Testis (tissue), 2 donors: ENCODE measurements at regions not wholly inside any gene's neighbourhood (a gene's known extent, or its start where the extent isn't known, plus 50 kb on each side); places are given as distances from the start of the nearest gene placed in this dataset.

Source experiments
- POLR2A ChIP-seq: fragments of 450-650 bp; IDR thresholded peaks from one replicate; pipeline ENCODE4 v1.6.1; 2017; ENCODE audit warnings: antibody characterized with exemption, mild to moderate bottlenecking, moderate library complexity
- TF ChIP-seq, protein P1 (sequence below), 3 experiments: fragments of 450-650 bp in 2 of 3; fragments of 200-600 bp in 1 of 3; sonication (generic) in 1 of 3; IDR thresholded peaks; one replicate each; pipeline ENCODE4 v1.5.1; 2016 to 2019; ENCODE audit warnings: antibody characterized with exemption in 3 of 3, mild to moderate bottlenecking in 2 of 3, moderate library complexity in 1 of 3

DNA sequence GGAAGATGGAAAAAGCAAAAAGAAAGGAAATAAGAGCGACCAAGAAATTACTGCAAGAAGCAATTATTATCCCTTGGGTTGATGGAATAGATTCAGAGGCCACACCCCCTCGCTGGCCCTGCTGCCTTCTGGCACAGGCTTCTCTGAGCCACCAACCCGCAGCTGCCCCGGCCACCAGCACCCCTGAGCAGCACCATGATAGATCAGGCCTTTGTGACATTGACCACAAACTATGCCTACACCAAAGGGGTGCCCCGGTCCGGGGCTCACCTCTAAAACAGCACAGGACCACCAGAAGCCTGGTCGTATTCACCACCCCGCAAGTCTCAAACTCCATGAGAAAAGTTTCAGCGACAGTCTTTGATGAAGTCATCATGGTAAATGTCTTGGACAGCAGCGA, 1059.3 kb downstream of the SLITRK1 start:
- TF ChIP-seq, protein P1, sequence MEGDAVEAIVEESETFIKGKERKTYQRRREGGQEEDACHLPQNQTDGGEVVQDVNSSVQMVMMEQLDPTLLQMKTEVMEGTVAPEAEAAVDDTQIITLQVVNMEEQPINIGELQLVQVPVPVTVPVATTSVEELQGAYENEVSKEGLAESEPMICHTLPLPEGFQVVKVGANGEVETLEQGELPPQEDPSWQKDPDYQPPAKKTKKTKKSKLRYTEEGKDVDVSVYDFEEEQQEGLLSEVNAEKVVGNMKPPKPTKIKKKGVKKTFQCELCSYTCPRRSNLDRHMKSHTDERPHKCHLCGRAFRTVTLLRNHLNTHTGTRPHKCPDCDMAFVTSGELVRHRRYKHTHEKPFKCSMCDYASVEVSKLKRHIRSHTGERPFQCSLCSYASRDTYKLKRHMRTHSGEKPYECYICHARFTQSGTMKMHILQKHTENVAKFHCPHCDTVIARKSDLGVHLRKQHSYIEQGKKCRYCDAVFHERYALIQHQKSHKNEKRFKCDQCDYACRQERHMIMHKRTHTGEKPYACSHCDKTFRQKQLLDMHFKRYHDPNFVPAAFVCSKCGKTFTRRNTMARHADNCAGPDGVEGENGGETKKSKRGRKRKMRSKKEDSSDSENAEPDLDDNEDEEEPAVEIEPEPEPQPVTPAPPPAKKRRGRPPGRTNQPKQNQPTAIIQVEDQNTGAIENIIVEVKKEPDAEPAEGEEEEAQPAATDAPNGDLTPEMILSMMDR (IDR thresholded peaks at IDR 0.05): no peak
- TF ChIP-seq POLR2A: no peak
